GM21381 (cell line): ENCODE measurements at regions not wholly inside any gene's neighbourhood (a gene's known extent, or its start where the extent isn't known, plus 50 kb on each side); places are given as distances from the start of the nearest gene placed in this dataset.
A peak's percentile ranks its signal among the peaks of the same experiment; 100 is the strongest.

Source experiments
- ATAC-seq: cut with Tn5 transposase; IDR thresholded peaks from one replicate; pipeline ENCODE4 v1.9.1; 2021; ENCODE audit warnings: mild to moderate bottlenecking, moderate library complexity; ENCODE audit not compliant: unreplicated experiment

- no peak for ATAC-seq
Measured at GRCh38 chr3:180828723-180829408, 83.6 kb upstream of the FXR1 start.

GRCh38 chr3:180829409-180830405 is 82.8 kb upstream of the FXR1 start:
- ATAC-seq, result no peak

- ATAC-seq, result no peak
Measured at GRCh38 chr3:180835501-180835900, 77.0 kb upstream of the FXR1 start.

DNA sequence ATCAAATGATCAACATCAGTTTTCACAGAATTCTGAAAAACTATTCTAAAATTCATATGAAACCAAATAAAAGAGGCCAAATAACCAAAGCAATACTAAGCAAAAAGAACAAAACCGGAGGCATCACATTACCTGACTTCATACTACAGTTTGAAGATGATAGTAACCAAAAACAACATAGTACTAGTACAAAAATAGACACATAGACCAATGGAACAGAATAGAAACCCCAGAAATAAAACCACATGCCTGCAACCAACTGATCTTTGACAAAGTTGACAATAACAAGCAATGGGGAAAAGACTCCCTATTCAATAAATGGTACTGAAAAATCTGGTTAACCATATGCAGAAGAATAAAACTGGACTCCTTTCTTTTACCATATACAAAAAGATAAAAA is 75.7 kb upstream of the FXR1 start:
- no peak for ATAC-seq

- ATAC-seq, result no peak
Measured at GRCh38 chr3:180854887-180855286, 57.6 kb upstream of the FXR1 start.

- ATAC-seq, result peak; percentile 70
Measured at GRCh38 chr3:180855364-180855763, 57.1 kb upstream of the FXR1 start.

DNA sequence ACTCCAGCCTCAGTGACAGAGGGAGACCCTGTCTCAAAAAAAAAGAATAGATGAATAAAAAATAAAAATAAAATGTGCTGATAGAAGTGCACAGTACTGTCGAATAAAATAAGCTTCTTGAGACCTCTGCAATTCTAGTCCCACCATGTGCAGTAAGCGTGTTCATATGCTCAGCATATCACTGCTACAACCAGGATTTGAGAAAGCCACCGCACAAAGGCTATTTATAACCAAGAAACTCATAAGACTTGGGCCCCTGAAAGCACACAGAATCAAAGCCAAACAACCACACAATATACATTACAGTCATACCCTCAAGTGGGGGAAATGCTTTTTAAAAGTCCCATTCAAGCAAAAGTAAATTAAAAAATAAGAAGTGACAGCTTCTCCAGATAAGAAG is 56.5 kb upstream of the FXR1 start:
- ATAC-seq, result no peak

GRCh38 chr3:180860180-180860858 is 52.2 kb upstream of the FXR1 start:
- no peak for ATAC-seq
